T-helper 1 cell treated with Interleukin-12 subunit alpha and Interleukin-12 subunit beta and Interleukin-4 antibody, amounts not matched to agents 30 ng/mL and 1 ng/mL, for 36 hours (primary cell): ENCODE measurements at regions not wholly inside any gene's neighbourhood (a gene's known extent, or its start where the extent isn't known, plus 50 kb on each side); places are given as distances from the start of the nearest gene placed in this dataset.

Experiments
- intact Hi-C: fragments of 100-400 bp; cut with micrococcal nuclease; formaldehyde crosslinking; loops from one replicate; pipeline ENCODE4 v1.15.1; 2024

- intact Hi-C loops, result no loop called here
These were observed 93.4 kb downstream of the TENT4A start for GRCh38 chr5:6806668-6807067.

- intact Hi-C loops, result no loop called here
These were observed 95.2 kb downstream of the TENT4A start for GRCh38 chr5:6808462-6808861.

- intact Hi-C loops, result no loop called here
These were observed 97.6 kb downstream of the TENT4A start for GRCh38 chr5:6810641-6811405.

GRCh38 chr5:6812091-6812490 is 98.9 kb downstream of the TENT4A start:
- intact Hi-C loops, result no loop called here

GRCh38 chr5:6812800-6813731 is 99.8 kb downstream of the TENT4A start:
- intact Hi-C loops, result no loop called here

- intact Hi-C loops, result no loop called here
These were observed 101.6 kb downstream of the TENT4A start for GRCh38 chr5:6814816-6815215.

GRCh38 chr5:6818594-6819511 is 105.6 kb downstream of the TENT4A start:
- intact Hi-C loops, result no loop called here

- intact Hi-C loops, result no loop called here
These were observed 106.3 kb downstream of the TENT4A start for GRCh38 chr5:6819521-6819920.

- intact Hi-C loops, result loop anchor here (1.0 to 10.0 kb wide), 6 partner anchors 8 to 1326 kb away; no protein-coding TSS in a partner anchor
These were observed 107.7 kb downstream of the TENT4A start for GRCh38 chr5:6820851-6821479.

GRCh38 chr5:6822068-6822467 is 108.8 kb downstream of the TENT4A start:
- intact Hi-C loops, result loop anchor here (5.0 to 10.0 kb wide), 2 partner anchors 995 to 1327 kb away; no protein-coding TSS in a partner anchor

- intact Hi-C loops, result loop anchor here (5.0 to 10.0 kb wide), 2 partner anchors 995 to 1328 kb away; no protein-coding TSS in a partner anchor
These were observed 109.5 kb downstream of the TENT4A start for GRCh38 chr5:6822556-6823343.

- intact Hi-C loops, result loop anchor here (5.0 to 10.0 kb wide), 2 partner anchors 993 to 1329 kb away; no protein-coding TSS in a partner anchor
These were observed 110.8 kb downstream of the TENT4A start for GRCh38 chr5:6823996-6824395.

GRCh38 chr5:6825678-6826244 is 112.5 kb downstream of the TENT4A start:
- intact Hi-C loops, result loop anchor here (5.0 to 10.0 kb wide), 2 partner anchors 78 to 1331 kb away; no protein-coding TSS in a partner anchor

GRCh38 chr5:6826756-6827155 is 113.5 kb downstream of the TENT4A start:
- intact Hi-C loops, result loop anchor here (1.0 to 10.0 kb wide), 3 partner anchors 79 to 1332 kb away; no protein-coding TSS in a partner anchor

- intact Hi-C loops, result loop anchor here (1.0 to 10.0 kb wide), 7 partner anchors 80 to 1405 kb away; partner anchors contain the start of genes FASTKD3, ICE1, MTRR and NSUN2
These were observed 114.4 kb downstream of the TENT4A start for GRCh38 chr5:6827526-6828219.

- intact Hi-C loops, result loop anchor here (1.0 to 10.0 kb wide), 6 partner anchors 8 to 1334 kb away; partner anchors contain the start of genes FASTKD3, MED10, MTRR and NSUN2
These were observed 116.0 kb downstream of the TENT4A start for GRCh38 chr5:6829150-6829784.

- intact Hi-C loops, result no loop called here
These were observed 117.5 kb downstream of the TENT4A start for GRCh38 chr5:6830643-6831239.
